ENCODE measurements at regions not wholly inside any gene's neighbourhood (a gene's known extent, or its start where the extent isn't known, plus 50 kb on each side); places are given as distances from the start of the nearest gene placed in this dataset.
A peak's percentile ranks its signal among the peaks of the same experiment; 100 is the strongest.

DNA sequence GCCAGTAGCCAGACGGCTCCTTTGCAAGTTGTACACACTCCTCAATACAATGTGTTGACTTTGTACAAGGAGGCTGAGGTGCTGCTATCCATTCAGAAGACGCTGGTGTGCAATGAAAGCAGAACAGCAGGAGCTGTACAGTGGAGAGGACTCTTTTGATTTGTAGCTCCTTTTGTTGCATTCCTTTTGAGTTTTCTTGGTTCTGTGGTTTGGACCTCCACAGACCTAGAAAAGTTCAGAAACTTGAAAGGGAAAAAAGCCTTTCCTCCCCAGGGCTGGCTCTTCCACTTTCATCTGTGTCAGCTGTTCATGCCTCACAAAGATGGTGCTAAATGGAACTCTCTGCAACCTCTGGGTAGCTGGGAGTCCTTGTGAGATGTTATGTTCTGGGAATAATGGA lies 117.4 kb downstream of the MAT2B start:
- no peak for DNase-seq (ENCODE audit: low spot score)

DNA sequence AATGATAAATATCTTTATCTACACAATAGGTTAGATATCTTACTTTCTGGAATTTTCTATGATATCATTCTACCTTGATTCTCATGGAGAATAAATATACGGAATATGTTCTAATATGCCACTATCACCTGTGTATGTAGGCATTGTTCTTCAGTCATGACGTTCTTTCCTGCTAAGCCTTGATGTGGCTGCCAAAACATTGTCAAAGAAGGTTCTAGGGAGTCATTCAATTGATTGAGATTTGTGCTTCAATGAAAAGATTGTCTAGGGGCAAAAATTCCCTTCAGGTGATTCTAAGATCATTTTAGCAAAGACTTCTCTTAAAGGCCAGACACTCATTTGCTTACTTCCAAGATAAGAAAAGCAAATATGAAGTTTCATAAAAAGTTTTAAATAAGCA lies 118.1 kb downstream of the MAT2B start:
- no peak for DNase-seq (ENCODE audit: low spot score)

DNA sequence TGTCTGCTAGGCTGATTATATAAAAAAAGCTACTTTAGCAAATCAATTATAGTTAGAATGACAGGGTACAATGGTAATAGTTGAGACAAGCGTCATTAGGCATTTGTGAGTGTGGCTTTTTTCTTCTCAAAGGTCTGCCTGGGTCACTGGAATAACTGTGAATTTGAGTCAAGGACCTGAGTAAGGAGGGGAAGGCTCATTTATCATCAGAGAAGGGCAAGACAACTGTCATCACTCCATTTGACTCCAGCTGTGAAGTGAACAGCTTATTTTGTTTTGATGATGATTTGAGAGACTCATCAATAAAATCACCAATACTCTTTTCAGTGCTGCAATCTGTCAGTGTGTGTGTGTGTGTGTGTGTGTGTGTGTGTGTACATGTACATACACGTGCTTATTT lies 118.6 kb downstream of the MAT2B start:
- DNase-seq (ENCODE audit: low spot score), result no peak

DNA sequence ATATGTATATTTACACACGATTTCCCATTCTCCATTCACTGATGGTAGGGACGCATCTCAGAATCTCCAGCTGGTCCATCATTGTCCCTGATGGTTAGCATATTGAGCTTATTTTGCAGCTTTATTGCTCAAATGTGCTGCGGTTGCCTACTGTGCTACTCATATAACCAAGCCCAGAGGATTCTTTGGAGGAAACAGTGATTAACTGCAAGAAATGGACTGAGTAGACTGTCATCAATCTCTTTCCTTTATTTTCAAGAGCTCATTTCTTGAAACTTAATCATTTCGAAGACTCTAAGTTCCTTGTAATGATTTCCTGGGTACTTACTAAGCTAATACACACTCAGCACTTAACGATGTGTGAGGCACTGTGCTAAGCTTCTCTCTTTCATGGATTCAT lies 119.0 kb downstream of the MAT2B start:
- DNase-seq (ENCODE audit: low spot score), result no peak

DNA sequence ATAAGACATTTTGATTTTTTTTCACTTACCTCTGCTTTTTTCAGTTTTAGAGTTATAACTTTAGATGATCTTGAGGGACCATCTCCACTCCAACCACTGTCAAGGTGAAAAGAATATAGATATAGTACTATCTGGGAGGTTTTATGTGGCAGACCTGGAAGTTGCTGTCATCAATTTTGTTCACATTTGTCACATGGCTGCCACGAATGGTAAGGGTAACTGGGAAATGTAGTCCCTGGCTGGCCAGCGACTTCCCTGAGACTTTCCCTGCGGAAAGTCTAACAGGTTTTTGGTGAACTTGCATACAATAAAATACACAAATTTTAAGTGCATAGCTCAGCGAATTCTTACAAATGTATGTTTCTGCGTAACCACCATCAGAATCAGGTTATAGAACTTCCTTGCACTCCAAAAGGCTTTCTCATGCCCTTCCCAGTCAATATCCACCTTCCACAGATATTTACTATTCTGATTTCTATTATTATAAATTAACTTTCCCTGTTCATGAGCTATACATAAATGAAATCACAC lies 121.5 kb downstream of the MAT2B start:
- DNase-seq (ENCODE audit: low spot score), result no peak

DNA sequence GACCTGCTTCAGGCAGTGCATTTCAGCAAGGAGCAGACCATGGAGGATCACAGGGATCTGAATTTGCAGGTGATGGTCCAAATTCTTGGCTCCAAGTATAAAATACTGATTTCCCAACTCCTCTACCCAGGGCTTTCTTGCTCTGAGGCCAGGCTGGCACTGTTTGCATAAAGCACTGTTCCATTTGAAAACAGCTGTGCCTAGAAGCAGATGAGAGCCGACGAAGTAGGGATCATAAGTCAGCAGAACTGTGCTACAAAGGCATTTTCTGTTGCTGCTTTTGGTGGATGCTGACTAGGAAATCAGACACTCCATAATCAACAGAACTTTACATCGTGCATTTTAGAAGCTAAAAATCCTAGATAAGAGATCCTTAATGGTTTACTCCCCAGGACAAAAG lies 126.4 kb downstream of the MAT2B start:
- DNase-seq (ENCODE audit: low spot score), result no peak

DNA sequence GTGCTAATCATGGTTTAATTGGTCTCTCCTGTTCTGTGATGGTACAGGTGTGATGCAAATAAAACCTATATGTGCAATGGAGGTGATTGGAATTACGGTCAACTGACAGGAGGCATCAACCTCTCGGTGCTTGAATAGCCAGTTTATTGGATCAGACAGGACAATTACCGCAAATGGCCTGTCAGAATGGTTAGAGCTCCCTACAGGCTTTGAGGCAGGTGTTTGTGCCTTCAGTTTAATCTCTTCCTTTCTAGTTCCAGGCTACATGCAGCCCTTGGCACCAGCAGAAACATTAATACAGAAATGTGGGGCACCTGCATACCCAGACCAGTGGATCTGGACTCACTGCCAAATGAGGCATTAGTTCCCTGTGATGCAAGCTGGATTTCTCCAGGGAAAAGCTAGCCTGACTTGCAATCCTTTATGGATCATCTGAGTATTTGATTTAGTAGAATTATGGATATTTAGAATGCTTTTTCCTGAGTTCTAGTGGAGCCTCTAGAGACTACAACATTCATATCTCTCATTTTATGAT lies 128.6 kb downstream of the MAT2B start:
- DNase-seq (ENCODE audit: low spot score), result no peak

DNA sequence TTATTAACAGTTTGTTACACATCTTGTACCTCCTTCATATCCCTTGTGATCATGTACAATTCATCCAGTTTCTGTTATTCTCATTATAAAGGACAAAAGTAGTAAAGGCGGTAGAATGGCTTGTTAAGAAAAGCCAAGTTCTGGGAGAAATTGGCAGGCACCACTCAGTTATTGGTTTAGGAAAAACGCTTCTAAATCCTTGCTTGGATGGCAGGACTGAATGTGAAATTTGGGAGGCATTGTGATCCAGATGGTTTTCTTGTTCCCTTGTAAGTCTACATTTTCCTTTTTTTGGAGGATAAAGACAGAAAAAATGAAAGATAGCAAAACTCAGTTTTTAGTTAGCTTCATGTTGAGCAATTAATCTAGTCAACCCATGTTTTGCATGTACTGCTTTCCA lies 130.2 kb downstream of the MAT2B start:
- no peak for DNase-seq (ENCODE audit: low spot score)

DNA sequence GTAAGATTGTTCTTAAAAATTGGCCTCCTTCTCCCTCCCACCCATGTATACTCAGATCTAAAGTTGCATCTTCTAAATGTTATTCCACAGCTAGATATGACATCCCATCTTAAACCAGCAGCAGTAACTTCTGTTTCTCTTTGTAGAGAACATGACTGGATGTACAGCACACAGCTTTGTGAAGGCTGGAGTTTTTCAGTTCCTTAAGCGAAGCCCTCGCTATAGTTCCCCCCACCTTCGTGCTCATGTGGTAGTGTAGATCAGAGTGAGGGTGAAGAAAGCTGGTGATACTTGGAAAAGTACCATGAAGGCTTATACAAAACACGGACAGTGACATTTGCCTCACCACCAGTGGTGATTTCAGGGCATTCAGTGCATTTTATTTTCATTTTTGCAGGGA lies 137.5 kb downstream of the MAT2B start:
- DNase-seq (ENCODE audit: low spot score), result no peak

DNA sequence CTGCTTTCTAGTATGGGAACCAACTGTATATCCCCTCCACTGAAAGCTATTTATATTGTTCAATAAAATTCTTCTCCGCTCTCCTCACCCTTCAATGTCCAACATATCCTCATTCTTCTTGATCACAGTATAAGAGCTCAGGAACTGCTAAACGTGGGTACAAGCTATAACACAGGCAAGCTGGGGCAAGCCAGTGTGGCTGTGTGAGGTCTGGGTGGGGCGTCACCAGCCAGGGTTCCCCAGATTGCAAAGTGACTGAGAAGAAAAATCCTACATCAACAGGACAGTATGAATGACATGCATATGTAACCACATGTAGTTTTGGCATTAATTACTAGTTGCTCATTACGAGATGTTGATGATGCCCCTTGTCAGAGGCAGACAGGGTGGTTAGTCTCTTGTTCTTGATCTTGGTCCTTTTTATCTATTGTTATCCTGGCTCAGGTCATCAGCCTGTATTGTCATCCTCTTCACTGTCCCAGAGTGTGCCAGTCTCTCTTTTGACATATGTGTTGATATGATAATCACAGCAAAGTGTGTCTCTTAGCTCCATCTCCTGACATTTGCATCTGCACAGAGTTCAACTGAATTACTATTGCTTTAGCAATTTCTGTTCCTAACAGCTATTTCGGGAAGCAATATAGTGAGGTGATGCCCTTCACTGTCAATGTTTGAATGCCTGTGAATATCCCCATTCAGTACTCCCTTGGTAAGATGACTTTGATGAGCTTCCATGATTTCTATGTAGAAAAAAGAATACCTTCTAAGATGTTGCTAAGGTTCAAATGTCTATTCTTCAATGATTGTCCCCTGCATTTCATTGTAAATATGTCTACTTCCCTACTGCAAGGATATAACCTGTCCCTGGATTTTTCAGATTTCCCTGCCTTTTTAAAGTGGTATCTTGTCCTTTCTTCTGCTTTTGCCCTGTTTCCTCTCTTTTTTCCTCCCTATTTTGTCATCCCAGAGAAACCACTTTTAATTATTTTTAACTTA lies 140.3 kb downstream of the MAT2B start:
- no peak for DNase-seq (ENCODE audit: low spot score)

DNA sequence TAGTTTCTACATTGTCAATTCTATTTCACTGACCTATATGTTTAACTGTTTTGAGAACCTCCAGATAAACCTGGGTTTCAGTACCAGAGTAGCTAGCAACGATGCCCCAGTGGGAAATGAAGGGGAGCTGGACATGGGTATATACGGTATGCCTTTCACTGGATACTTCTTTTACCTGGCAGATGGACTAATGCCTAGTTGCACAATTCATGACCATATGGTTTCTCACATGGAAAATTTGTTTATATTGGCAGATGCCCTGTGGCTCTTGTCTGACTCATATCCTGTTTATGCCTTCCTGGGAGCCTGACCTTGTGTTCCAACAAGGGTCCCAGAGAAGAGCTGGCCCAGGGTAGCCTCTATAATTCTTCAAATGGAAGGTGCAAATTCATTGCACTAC lies 144.1 kb downstream of the MAT2B start:
- no peak for DNase-seq (ENCODE audit: low spot score)

DNA sequence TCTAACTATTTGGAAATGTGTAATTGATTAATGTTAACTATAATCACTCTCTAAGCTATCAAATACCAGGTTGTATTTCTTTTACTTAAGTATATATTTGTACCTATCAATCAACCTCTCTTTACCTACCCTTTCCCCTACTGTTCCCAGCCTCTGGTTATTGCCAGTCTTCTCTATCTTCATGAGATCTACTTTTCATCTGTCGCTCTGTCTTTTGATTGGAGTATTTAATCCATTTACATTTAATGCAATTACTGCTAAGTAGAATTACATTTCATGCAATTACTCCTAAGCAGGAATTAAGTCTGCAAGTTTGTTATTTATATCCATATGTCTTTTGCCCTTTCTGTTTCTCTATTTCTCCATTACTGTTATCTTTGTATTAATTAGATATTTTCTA lies 148.1 kb downstream of the MAT2B start:
- DNase-seq (ENCODE audit: low spot score), result no peak

DNA sequence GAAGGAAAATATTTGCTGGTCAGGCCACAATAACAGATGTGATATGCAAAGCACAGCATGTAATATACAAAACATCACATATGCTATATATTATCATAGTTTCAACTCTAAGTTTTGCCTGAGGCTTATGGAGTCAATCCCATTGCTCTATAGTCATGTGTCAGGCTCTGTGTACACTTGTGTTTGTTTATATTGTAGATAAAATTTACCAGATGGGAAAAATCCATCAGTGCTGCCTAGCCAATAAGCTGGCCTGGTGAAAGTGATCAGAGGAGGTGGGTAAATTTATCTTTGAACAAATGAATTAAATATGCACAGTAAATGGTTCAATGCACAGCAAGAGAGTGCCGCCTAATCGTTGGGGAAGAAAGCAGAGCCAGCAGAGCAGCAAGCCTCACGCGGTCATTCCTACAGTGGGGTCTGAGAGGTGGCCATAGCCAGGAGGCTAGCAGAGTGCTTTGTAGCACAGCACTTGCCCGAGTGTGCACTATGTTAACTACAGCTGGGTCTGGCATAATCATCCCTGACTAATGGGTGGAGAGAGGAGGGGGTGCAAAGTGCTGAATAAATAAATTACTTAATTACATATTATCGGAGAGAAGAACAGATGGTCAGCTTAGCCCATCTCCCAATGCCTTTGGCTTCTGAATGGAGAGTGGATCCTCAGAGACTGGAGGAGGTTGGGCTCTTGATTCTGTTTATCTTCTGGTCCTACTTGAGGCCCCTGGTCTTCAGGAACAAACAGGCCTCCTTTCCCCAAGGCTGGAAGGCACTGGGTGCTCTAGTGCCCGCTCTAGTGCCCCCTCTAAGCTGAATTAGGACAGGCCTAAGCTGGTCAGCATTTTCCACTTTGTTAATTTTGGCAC lies 153.5 kb downstream of the MAT2B start:
- DNase-seq (ENCODE audit: low spot score), result no peak

DNA sequence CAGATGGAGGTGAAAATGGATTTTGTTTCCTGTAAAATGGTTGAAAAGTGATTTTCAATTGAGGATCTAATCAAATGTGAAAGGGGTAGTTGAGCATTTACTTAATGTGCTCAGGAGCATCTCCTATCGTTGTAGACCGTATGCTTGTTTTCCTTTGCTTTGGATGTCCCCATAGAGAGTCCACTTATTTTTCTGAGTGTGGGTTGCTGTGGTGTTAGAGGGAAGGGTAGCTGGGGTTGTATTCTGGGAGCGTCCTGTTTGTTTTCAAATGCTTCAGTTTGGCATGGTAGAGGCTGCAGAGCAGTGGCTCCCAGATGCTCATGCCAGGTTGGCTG lies 154.1 kb downstream of the MAT2B start:
- DNase-seq (ENCODE audit: low spot score), result no peak

DNA sequence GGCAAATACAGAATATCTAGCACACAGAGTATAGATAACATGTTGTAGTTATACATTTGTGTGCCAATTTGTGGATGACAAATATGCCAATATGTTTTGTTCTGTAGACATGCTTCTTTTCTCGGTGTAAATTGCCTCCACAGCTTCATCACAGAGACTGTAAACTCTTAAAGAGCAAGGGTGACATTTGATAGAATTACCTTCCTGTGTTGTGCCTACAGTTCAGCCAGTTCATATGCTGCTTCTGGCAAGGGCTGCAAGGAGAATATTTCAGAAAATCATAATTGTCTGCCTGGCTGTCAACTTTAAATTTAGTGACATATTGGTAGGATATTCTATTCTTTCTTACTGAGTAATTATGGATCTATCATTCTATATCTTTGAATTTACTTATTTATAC lies 155.1 kb downstream of the MAT2B start:
- DNase-seq (ENCODE audit: low spot score), result no peak

DNA sequence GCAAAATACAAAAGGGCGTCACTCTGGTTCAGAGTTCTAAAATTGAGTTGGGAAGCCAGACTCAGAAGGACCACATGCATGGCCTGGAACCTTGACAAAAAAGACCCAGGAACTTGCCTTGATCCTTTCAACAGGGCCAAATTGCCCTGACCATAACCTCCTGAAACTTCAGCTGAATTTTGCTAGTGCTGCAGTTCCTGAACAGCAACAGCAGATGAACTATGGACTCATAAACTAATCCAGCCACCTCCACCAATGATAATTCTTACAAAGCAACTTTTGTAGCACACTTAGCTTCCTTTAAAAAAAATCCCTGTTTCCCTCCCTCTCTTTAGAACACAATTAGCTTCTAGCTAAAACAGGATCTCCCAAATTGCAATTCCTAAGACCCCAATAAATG lies 155.9 kb downstream of the MAT2B start:
- no peak for DNase-seq (ENCODE audit: low spot score)

DNA sequence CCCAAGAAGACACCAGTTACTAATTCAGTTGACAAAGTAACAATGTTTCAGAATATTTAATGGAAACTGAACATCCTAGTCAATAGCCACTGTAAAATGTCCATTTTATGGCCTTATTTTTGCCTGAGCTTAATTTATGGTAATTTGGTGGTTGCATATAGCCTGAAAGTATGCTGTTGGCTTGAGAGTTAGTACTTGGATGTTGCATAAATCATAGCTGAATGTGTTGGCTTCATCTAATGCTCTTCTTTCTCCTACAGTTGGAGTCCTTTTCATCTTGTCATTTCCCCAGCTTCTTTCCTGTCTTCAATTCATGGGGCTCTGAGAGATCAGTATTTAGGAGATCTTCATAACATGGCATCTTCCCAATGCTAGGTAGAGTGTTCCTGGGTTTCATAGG lies 164.6 kb downstream of the MAT2B start:
- DNase-seq (ENCODE audit: low spot score), result no peak

DNA sequence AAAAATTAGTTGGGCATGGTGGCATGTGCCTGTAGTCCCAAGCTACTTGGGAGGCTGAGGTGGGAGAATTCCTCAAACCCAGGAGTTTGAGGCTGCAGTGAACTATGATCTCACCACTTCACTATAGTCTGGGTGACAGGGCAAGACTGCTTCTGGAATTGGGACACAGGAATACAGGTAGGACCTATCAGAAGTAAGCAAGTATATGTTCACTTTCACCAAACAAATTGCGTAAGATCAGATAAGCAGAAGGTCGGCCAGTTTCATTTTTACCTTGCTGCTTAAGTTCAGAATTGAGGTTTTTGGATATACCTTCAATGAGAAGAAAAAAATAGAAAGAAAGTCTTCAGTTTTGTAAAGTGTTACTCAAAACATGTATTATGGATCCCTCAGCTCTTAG lies 171.7 kb downstream of the MAT2B start:
- DNase-seq (ENCODE audit: low spot score), result no peak

DNA sequence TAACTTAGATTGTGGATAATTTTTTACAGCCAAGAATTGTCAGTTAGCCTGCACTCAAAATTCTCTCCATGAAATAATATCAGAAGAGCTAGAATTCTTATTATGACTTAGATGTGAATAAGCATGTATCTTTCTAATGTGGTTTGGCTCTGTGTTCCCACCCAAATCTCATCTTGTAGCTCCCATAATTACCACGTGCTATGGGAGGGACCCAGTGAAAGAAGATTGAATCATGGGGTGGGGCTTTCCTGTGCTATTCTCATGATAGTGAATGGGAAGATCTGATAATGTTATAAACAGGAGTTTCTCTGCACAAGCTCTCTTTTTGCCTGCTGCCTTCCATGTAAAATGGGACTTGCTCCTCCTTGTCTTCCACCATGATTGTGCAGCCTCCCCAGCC lies 176.8 kb downstream of the MAT2B start:
- DNase-seq (ENCODE audit: low spot score), result no peak

DNA sequence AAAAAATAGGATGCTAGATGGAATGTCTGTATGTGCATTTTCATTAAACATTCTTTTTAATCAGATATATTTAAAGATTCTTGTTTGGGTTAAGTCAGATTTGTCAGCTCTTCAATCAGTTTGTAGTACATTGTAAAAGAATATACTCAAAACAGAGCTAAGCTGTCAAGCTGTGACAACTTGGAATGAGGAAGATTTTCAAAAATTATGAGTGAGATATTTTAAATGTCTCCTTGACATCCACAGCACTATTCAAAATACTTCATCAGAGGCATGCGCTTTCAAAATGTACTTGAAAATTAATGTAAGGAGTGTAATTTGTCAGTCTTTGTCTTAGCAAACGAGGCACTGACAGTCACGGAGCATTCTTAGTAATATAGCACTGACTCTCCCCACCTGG lies 182.0 kb downstream of the MAT2B start:
- no peak for DNase-seq (ENCODE audit: low spot score)

DNA sequence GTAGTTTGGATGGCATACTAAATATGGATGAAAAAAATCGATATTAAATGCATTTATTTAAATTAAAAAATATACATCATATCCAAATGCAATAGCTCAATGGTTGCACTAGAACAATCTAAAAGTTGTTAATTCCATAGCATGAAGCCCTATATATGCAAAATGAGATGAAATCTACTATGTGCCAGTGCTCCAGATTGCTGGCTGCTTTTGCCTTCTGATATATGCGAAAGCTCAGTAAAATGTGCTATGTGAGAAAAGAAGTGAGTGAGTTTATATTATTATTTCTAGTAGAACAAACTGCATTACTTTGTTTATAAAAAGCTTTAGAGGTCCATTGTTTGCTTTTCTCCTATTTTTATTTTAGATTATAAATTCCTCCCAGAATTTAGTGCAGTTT lies 186.7 kb downstream of the MAT2B start:
- no peak for DNase-seq (ENCODE audit: low spot score)

DNA sequence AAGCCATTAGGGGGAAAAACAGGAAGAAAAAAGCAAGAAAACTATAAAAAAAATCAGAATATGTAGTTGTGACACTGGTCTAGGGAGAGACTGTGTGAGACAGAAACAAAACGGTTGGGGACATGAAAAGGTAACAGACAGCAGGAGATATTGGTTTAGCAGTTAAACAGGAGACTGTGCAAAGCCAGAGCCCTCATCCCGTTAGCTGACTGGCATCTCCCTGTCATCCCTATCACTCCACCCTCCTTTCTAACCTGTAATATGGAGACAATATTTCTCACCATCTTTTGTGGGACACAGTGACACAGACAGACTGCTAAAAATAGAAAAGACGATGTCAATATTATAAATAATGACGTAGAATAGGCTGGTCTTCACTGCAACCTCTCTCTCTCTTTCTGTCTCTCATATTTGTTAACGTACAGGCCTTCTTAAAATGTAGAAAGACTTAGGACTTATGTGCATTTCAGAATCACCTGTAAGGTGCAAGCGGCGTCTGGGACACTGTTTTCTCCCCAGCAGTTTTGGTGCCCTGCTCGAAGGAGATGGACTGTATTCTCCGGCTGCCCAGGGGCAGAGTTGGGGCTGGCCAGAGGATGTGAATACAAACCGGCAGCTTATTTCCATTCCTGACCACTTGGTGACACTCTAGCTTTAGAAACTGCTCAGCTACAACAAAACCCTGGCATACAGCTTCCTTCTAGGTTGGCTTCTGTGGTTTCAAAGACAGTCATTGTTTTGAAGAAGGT lies 190.6 kb downstream of the MAT2B start:
- DNase-seq (ENCODE audit: low spot score), result peak; percentile 80

Measured in GM03348 (cell line).